GM23248 (cell line): ENCODE measurements at regions not wholly inside any gene's neighbourhood (a gene's known extent, or its start where the extent isn't known, plus 50 kb on each side); places are given as distances from the start of the nearest gene placed in this dataset.

ENCODE experiments used
- DNase-seq: peaks from one replicate; pipeline ENCODE4 v3.0.0-alpha.2; 2015
- H2AFZ ChIP-seq: fragments of 200-600 bp; sonication (generic); 2 replicates; pipeline ENCODE4 v1.6.1; 2016; ENCODE audit warnings: antibody characterized with exemption
- H3F3A ChIP-seq: fragments of 200-600 bp; sonication (generic); 2 replicates; pipeline ENCODE4 v1.6.1; 2016; ENCODE audit warnings: mild to moderate bottlenecking, antibody characterized with exemption, mixed run types; ENCODE audit not compliant: insufficient read depth
- H3K27ac ChIP-seq: fragments of 200-600 bp; sonication (generic); 2 replicates; pipeline ENCODE4 v1.5.1; 2016; ENCODE audit warnings: mild to moderate bottlenecking
- H3K27me3 ChIP-seq: fragments of 200-600 bp; sonication (generic); replicated peaks from 2 replicates; pipeline ENCODE4 v1.6.1; 2016; ENCODE audit warnings: mild to moderate bottlenecking; ENCODE audit not compliant: insufficient read depth
- H3K36me3 ChIP-seq: fragments of 200-600 bp; sonication (generic); 2 replicates; pipeline ENCODE4 v1.6.1; 2016; ENCODE audit warnings: low read depth, mild to moderate bottlenecking
- H3K4me1 ChIP-seq: fragments of 200-600 bp; sonication (generic); 2 replicates; pipeline ENCODE4 v1.6.1; 2016; ENCODE audit warnings: mild to moderate bottlenecking; ENCODE audit not compliant: insufficient read depth
- H3K4me2 ChIP-seq: fragments of 200-600 bp; sonication (generic); one replicate; pipeline ENCODE4 v1.6.1; 2016; ENCODE audit warnings: mild to moderate bottlenecking; ENCODE audit not compliant: unreplicated experiment
- H3K4me3 ChIP-seq: fragments of 200-600 bp; sonication (generic); 2 replicates; pipeline ENCODE4 v1.5.1; 2016; ENCODE audit warnings: mild to moderate bottlenecking
- H3K79me2 ChIP-seq: fragments of 200-600 bp; sonication (generic); 2 replicates; pipeline ENCODE4 v1.6.1; 2016; ENCODE audit warnings: mild to moderate bottlenecking; ENCODE audit not compliant: insufficient read depth
- H3K9ac ChIP-seq: fragments of 200-600 bp; sonication (generic); 2 replicates; pipeline ENCODE4 v1.6.1; 2016; ENCODE audit warnings: mild to moderate bottlenecking
- H3K9me2 ChIP-seq: fragments of 200-600 bp; sonication (generic); 2 replicates; pipeline ENCODE4 v1.6.1; 2016; ENCODE audit warnings: mixed run types, mild to moderate bottlenecking, moderate library complexity; ENCODE audit not compliant: insufficient read depth
- H3K9me3 ChIP-seq: fragments of 200-600 bp; sonication (generic); one replicate; pipeline ENCODE4 v1.6.1; 2017; ENCODE audit warnings: low read depth
- H4K20me1 ChIP-seq: fragments of 200-600 bp; sonication (generic); 2 replicates; pipeline ENCODE4 v1.6.0; 2016; ENCODE audit not compliant: insufficient read depth
- EZH2 ChIP-seq: fragments of 200-600 bp; sonication (generic); IDR thresholded peaks from 2 replicates; pipeline ENCODE4 v1.6.1; 2018; ENCODE audit warnings: antibody characterized with exemption, mild to moderate bottlenecking; ENCODE audit not compliant: insufficient read depth, poor library complexity, severe bottlenecking
- EZH2phosphoT487 ChIP-seq: fragments of 200-600 bp; sonication (generic); IDR thresholded peaks from 2 replicates; pipeline ENCODE4 v1.6.1; 2018; ENCODE audit warnings: antibody characterized with exemption, moderate library complexity, mild to moderate bottlenecking, low read depth; ENCODE audit not compliant: insufficient read depth
- WGBS, 2 experiments: methylation state at CpG; one replicate each; pipeline ENCODE4 v1.1.6; 2015 to 2017; ENCODE audit warnings: low lambda C conversion rate in 2 of 2, low coverage in 1 of 2; ENCODE audit errors: missing lambda C conversion rate in 2 of 2; 5-methylcytosine and 5-hydroxymethylcytosine counted together
- in situ Hi-C: fragments of 300-500 bp; cut with MboI; formaldehyde crosslinking; loops from 2 replicates; pipeline ENCODE4 v1.15.0; 2020

GRCh38 chr11:111119751-111120150 is 125.8 kb upstream of the POU2AF2 start:
- no peak overlapping the region for H3K27ac ChIP-seq
- no peaks in the 10 kb centered on the region for H3K4me1 ChIP-seq
- no peak for TF ChIP-seq EZH2phosphoT487
- TF ChIP-seq EZH2 = no peak
- no peak for DNase-seq
- no peak overlapping the region for H3K4me2 ChIP-seq
- 0 out of 2 replicates have a peak, but pooled peaks cover 5% of the 10 kb centered on the region for H3K27me3 ChIP-seq
- no peak overlapping the region for H3K4me3 ChIP-seq
- no peaks in the 10 kb centered on the region for H4K20me1 ChIP-seq
- no peaks in the 10 kb centered on the region for H3K36me3 ChIP-seq
- no peaks in the 10 kb centered on the region for H3K9me3 ChIP-seq
- in situ Hi-C loops = no loop called here
- no peaks in the 10 kb centered on the region for H3F3A ChIP-seq
- 57 to 59% methylated on average over 3 of the region's 3 CpGs for WGBS, 2 experiments
- no peaks in the 10 kb centered on the region for H3K9me2 ChIP-seq
- H3K79me2 ChIP-seq = no peaks in the 10 kb centered on the region
- no peak overlapping the region for H3K9ac ChIP-seq
- no peak overlapping the region for H2AFZ ChIP-seq

GRCh38 chr11:111115890-111116289 is 129.6 kb upstream of the POU2AF2 start:
- H3K27me3 ChIP-seq = 0 out of 2 replicates have a peak, but pooled peaks cover 4% of the 10 kb centered on the region
- no peaks in the 10 kb centered on the region for H3K9me2 ChIP-seq
- H3K9ac ChIP-seq = no peak overlapping the region
- TF ChIP-seq EZH2phosphoT487 (no peak), EZH2 (no peak)
- H3K36me3 ChIP-seq = no peaks in the 10 kb centered on the region
- DNase-seq = no peak
- in situ Hi-C loops = no loop called here
- H3K9me3 ChIP-seq = no peaks in the 10 kb centered on the region
- H3K79me2 ChIP-seq = no peaks in the 10 kb centered on the region
- WGBS, 2 experiments = 43 to 54% methylated on average over 1 of the region's 1 CpG
- no peaks in the 10 kb centered on the region for H3K4me1 ChIP-seq
- H2AFZ ChIP-seq = no peak overlapping the region
- H3K4me3 ChIP-seq = no peak overlapping the region
- no peak overlapping the region for H3K27ac ChIP-seq
- H3K4me2 ChIP-seq = no peak overlapping the region
- no peaks in the 10 kb centered on the region for H3F3A ChIP-seq
- no peaks in the 10 kb centered on the region for H4K20me1 ChIP-seq

- Histone ChIP-seq H3K4me1 (no peaks in the 10 kb centered on the region), H3K9me3 (no peaks in the 10 kb centered on the region), H3K9ac (no peak overlapping the region), H3K79me2 (no peaks in the 10 kb centered on the region), H2AFZ (no peak overlapping the region), H3K27ac (no peak overlapping the region), H3K27me3 (no peaks in the 10 kb centered on the region), H3F3A (no peaks in the 10 kb centered on the region), H3K4me2 (no peak overlapping the region), H3K9me2 (no peaks in the 10 kb centered on the region), H4K20me1 (no peaks in the 10 kb centered on the region), H3K36me3 (no peaks in the 10 kb centered on the region), H3K4me3 (no peak overlapping the region)
- no peak for DNase-seq
- in situ Hi-C loops = no loop called here
- TF ChIP-seq EZH2phosphoT487 (no peak), EZH2 (no peak)
Observed at GRCh38 chr11:111114091-111114490, 131.4 kb upstream of the POU2AF2 start.

- Histone ChIP-seq H3K36me3 (no peaks in the 10 kb centered on the region), H3K27me3 (no peaks in the 10 kb centered on the region), H3K9ac (no peak overlapping the region), H3K4me1 (no peaks in the 10 kb centered on the region), H4K20me1 (no peaks in the 10 kb centered on the region), H3K9me3 (no peaks in the 10 kb centered on the region), H3K4me2 (no peak overlapping the region), H3F3A (no peaks in the 10 kb centered on the region), H2AFZ (no peak overlapping the region), H3K4me3 (no peak overlapping the region), H3K9me2 (no peaks in the 10 kb centered on the region), H3K27ac (no peak overlapping the region), H3K79me2 (no peaks in the 10 kb centered on the region)
- no peak for DNase-seq
- in situ Hi-C loops = no loop called here
- 18 to 29% methylated on average over 1 of the region's 1 CpG for WGBS, 2 experiments
- TF ChIP-seq EZH2phosphoT487 (no peak), EZH2 (no peak)
Observed at GRCh38 chr11:111112614-111113013, 132.9 kb upstream of the POU2AF2 start.

GRCh38 chr11:111107501-111107900 is 138.0 kb upstream of the POU2AF2 start:
- Histone ChIP-seq H3K36me3 (no peaks in the 10 kb centered on the region), H3K9me2 (no peaks in the 10 kb centered on the region), H3F3A (no peaks in the 10 kb centered on the region), H3K9ac (no peak overlapping the region), H3K4me3 (no peak overlapping the region), H4K20me1 (no peaks in the 10 kb centered on the region), H3K4me1 (peaks cover 8% of the 10 kb centered on the region; the same call in 1 of the 2 replicates), H3K79me2 (no peaks in the 10 kb centered on the region), H2AFZ (no peak overlapping the region), H3K27ac (no peak overlapping the region), H3K27me3 (no peaks in the 10 kb centered on the region), H3K9me3 (no peaks in the 10 kb centered on the region), H3K4me2 (no peak overlapping the region)
- TF ChIP-seq EZH2phosphoT487 (no peak), EZH2 (no peak)
- in situ Hi-C loops = no loop called here
- no peak for DNase-seq
